ENCODE measurements at regions not wholly inside any gene's neighbourhood (a gene's known extent, or its start where the extent isn't known, plus 50 kb on each side); places are given as distances from the start of the nearest gene placed in this dataset.
"Not testable (repeated sequence)": the region's sequence is repeated elsewhere in the genome, so short reads cannot be mapped to it uniquely, and the experiment has no call there.

GRCh38 chr5:66378407-66378806, 217.8 kb upstream of the MAST4 start:
- no peak overlapping the region for H3K27ac ChIP-seq
- TF ChIP-seq CTCF (conservative IDR thresholded peaks at IDR 0.05), result no peak

GRCh38 chr5:66382152-66382551, 214.0 kb upstream of the MAST4 start:
- no peak for TF ChIP-seq CTCF (conservative IDR thresholded peaks at IDR 0.05)
- H3K27ac ChIP-seq, result no peak overlapping the region

DNA sequence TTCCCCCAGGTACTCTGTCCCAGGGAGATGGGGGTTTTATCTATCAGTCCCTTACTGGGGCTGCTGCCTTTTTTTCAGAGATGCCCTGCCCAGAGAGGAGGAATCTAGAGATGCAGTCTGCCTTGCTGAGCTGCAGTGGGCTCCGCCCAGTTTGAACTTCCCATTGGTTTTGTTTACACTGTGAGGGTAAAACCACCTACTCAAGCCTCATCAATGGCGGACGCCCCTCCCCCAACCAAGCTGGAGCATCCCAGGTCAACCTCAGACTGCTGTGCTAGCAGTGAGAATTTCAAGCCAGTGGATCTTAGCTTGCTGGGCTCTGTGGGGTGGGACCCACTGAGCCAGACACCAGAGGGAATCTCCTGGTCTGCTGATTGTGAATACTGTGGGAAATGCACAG, 191.0 kb upstream of the MAST4 start:
- H3K27ac ChIP-seq, result not testable (repeated sequence)

GRCh38 chr5:66406761-66407336, 189.3 kb upstream of the MAST4 start:
- no peak for TF ChIP-seq CTCF (conservative IDR thresholded peaks at IDR 0.05)
- no peak overlapping the region for H3K27ac ChIP-seq

GRCh38 chr5:66407765-66408164, 188.4 kb upstream of the MAST4 start:
- TF ChIP-seq CTCF (conservative IDR thresholded peaks at IDR 0.05), result no peak
- H3K27ac ChIP-seq, result no peak overlapping the region

DNA sequence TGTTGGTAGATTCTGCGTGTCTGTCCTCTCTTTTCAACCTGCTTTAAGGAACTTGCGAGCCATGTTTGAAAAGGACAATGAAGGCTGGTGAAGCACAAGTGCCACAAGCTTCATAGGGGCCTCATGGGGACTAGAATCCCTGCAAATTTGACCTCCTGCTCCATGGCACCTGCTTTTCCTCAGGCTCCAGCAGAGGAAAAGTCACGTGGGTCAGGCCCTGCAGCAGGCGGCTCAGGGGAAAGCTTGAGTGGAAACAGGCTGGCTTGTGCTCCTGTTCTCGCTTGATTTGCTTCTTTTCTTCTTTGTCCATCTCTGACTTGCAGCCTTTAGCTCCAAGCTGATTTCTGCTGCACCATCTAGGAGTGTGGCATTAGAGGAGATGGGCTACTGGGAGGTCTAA, 187.6 kb upstream of the MAST4 start:
- TF ChIP-seq CTCF (conservative IDR thresholded peaks at IDR 0.05), result no peak
- H3K27ac ChIP-seq, result no peak overlapping the region

DNA sequence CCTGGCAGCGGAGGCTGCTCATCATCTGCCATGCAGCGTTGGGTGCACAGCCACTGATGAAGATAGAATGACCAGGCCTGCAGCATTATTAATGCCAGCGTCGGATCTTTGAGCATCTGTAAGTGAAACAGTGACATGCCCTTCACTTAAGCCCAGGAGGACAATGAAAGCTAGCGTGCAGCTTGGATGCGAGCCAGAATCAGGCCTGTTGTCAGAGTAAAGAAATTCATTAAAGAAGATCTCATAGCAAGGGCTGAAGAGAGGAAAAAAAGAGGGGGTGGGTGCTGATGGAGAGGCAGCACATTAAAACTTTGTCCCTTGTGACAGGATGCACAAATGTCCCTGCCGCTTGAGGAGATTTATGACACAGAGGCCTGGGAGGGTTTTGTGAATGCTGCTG, 186.1 kb upstream of the MAST4 start:
- H3K27ac ChIP-seq, result no peak overlapping the region
- TF ChIP-seq CTCF (conservative IDR thresholded peaks at IDR 0.05), result no peak

GRCh38 chr5:66411701-66412100, 184.5 kb upstream of the MAST4 start:
- no peak overlapping the region for H3K27ac ChIP-seq
- TF ChIP-seq CTCF (conservative IDR thresholded peaks at IDR 0.05), result no peak

Data from VCaP (cell line).